HG03135 (cell line): ENCODE measurements at regions not wholly inside any gene's neighbourhood (a gene's known extent, or its start where the extent isn't known, plus 50 kb on each side); places are given as distances from the start of the nearest gene placed in this dataset.

Experiments
- ATAC-seq: cut with Tn5 transposase; IDR thresholded peaks from one replicate; pipeline ENCODE4 v1.9.1; 2021; ENCODE audit warnings: mild to moderate bottlenecking, moderate library complexity; ENCODE audit not compliant: unreplicated experiment

GRCh38 chr1:37267111-37267835, 207.1 kb upstream of the ZC3H12A start:
- ATAC-seq = no peak

- ATAC-seq = no peak
These were observed 203.7 kb upstream of the ZC3H12A start for GRCh38 chr1:37270639-37271038.

- ATAC-seq = no peak
These were observed 201.8 kb upstream of the ZC3H12A start for GRCh38 chr1:37272626-37273025.

- ATAC-seq = no peak
These were observed 199.9 kb upstream of the ZC3H12A start for GRCh38 chr1:37274486-37274885.

- ATAC-seq = no peak
These were observed 199.3 kb upstream of the ZC3H12A start for GRCh38 chr1:37274938-37275631.

- ATAC-seq = no peak
These were observed 197.0 kb upstream of the ZC3H12A start for GRCh38 chr1:37277366-37277765.

GRCh38 chr1:37281354-37281753, 193.0 kb upstream of the ZC3H12A start:
- ATAC-seq = no peak

- no peak for ATAC-seq
These were observed 191.6 kb upstream of the ZC3H12A start for GRCh38 chr1:37282764-37283163.

- no peak for ATAC-seq
These were observed 190.3 kb upstream of the ZC3H12A start for GRCh38 chr1:37284053-37284452.

GRCh38 chr1:37286881-37287280, 187.5 kb upstream of the ZC3H12A start:
- ATAC-seq = no peak

GRCh38 chr1:37288900-37289299, 185.5 kb upstream of the ZC3H12A start:
- peak; percentile 98 for ATAC-seq

- no peak for ATAC-seq
These were observed 183.7 kb upstream of the ZC3H12A start for GRCh38 chr1:37290718-37291117.

- ATAC-seq = no peak
These were observed 181.6 kb upstream of the ZC3H12A start for GRCh38 chr1:37292789-37293188.

GRCh38 chr1:37294096-37294495, 180.3 kb upstream of the ZC3H12A start:
- ATAC-seq = no peak

GRCh38 chr1:37294529-37294928, 179.9 kb upstream of the ZC3H12A start:
- ATAC-seq = no peak

- ATAC-seq = no peak
These were observed 175.6 kb upstream of the ZC3H12A start for GRCh38 chr1:37298769-37299168.

- no peak for ATAC-seq
These were observed 175.2 kb upstream of the ZC3H12A start for GRCh38 chr1:37299216-37299615.

- ATAC-seq = no peak
These were observed 170.4 kb upstream of the ZC3H12A start for GRCh38 chr1:37303884-37304574.

- ATAC-seq = no peak
These were observed 169.3 kb upstream of the ZC3H12A start for GRCh38 chr1:37305108-37305507.

GRCh38 chr1:37305841-37306240, 168.5 kb upstream of the ZC3H12A start:
- no peak for ATAC-seq

GRCh38 chr1:37306461-37306860, 167.9 kb upstream of the ZC3H12A start:
- no peak for ATAC-seq

GRCh38 chr1:37306871-37307270, 167.5 kb upstream of the ZC3H12A start:
- no peak for ATAC-seq
